C4-2B (cell line): ENCODE measurements at regions not wholly inside any gene's neighbourhood (a gene's known extent, or its start where the extent isn't known, plus 50 kb on each side); places are given as distances from the start of the nearest gene placed in this dataset.

Source experiments
- CTCF ChIP-seq: fragments of 450-650 bp; conservative IDR thresholded peaks from 2 replicates; pipeline ENCODE4 v1.5.1; 2017; ENCODE audit warnings: mild to moderate bottlenecking
- ZFX ChIP-seq: fragments of 450-650 bp; IDR thresholded peaks from 2 replicates; pipeline ENCODE4 v1.6.1; 2017

DNA sequence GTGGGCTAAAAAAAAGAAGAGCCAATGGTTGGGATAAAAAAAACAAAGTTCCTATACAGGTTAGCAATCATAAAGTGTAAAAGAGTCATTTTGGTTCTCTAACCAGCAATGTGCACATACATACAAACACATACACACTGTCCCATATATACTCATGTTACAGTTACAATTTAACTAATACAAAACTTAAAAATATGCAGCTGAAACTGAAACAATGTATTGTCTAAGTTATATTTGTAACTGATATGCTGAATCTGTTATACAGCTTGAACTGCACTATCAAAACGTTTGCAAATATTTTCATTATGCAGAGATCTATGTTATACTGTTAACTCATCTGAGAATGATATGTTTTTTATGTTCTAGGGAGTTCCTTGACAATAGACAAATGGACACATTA is 173.7 kb downstream of the KLF12 start:
- no peak for TF ChIP-seq CTCF
- no peak for TF ChIP-seq ZFX
